HuH-7 (cell line): ENCODE measurements at regions not wholly inside any gene's neighbourhood (a gene's known extent, or its start where the extent isn't known, plus 50 kb on each side); places are given as distances from the start of the nearest gene placed in this dataset.

Source experiments
- DNase-seq: peaks from one replicate; pipeline ENCODE4 v3.0.0; 2011; ENCODE audit warnings: low spot score

DNA sequence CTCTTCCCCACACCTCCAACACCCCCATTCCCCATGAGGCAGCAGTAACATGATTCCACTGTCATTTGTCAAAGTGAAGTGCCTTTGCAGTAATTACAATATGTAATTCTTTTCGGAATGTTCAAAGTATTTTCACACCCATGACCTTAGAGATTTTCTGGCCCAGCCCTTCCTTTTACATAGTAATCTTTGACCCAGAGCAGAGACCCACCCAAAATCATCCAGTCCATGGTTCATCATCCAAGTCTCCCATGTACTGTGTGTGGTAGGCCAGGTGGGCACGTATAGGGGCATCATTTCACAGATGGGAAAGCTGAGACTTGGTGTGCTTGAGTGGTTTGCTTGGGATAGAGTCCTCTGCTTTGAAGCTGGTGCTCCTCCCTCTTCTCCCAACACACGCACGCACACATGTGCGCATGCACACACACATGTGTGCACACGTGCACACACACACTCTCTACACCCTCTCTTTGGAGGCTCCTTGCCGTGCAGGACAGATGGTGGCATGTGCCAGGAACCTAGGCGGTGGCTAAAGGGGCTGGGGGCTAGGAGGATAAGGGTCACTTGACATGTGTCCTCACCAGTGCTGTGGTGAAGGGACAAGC is 284.7 kb upstream of the ROPN1 start:
- no peak for DNase-seq

DNA sequence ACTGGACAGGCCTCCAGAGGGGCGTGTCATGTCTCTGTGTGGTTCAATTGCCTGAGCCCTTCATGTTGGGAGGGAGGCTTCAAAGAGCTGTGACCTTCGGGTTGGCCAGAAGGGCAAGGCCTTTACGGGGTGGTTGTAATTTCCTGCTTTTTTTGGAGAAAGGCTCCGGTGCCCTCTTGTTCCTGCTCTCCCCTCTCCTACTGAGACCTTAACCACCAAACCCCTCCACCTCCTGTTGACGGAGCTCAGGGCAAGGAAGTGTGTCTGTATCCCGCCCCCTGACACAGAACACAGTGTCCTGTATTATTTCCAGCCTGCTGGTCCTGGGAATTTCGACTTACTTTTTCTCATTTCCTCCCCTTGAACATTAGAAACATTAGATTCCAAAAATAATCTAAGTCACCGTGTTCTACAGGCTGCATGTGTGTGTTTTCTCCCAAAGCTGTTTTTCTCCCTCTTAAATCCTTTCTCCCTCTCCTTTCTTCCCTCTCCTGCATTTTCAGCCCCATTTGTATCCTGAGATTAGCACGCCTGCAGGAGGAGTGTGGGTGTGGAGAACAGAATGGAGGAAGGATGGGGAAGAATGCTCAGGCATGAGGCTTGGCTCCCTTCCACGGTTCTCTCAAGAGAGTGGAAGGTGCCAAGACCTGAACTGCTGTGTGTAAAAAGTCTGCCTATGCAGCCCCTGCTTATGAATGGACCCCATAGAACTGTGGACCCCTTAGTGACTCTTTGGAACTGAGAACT is 285.4 kb upstream of the ROPN1 start:
- DNase-seq: no peak

DNA sequence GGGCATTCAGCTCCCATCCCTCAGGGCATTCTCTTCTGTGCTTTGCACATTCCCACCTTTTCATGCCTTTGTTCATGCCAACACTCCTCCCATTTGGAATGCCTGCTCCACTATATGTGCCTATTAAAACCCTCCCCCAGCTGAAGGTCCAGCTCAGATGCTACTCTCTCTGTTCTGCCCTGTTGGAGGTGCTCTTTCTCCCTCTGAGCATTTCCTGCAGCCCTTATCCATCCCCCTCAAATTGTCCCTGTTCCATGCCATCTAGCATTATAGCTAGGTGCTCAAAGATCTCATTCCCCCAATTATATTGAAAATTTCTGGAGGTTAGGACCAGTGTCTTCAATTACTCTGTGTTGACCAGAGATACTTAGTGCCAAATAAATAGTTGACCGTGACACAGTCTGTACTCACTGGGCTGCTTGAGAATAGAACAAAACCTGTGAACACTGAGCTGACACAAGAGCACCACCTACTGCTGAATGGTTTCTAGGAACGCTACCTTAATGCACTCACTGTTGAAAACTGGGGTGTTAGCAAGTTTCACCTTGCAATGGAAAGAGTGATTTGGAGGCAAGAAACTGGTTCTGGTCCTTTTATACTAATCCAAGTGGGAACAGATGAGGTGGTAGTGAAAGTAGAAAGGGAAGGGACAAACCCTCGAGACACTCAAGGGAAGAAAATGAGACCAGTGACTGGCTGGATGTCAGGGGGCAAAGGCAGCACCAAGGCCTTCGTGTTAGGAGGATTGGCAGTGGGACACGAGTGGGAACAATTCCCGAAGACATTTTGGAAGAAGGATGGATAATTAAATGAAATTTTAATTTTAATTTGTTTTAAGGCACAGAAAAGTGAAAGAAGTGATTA is 289.8 kb upstream of the ROPN1 start:
- peak; percentile 54 for DNase-seq

DNA sequence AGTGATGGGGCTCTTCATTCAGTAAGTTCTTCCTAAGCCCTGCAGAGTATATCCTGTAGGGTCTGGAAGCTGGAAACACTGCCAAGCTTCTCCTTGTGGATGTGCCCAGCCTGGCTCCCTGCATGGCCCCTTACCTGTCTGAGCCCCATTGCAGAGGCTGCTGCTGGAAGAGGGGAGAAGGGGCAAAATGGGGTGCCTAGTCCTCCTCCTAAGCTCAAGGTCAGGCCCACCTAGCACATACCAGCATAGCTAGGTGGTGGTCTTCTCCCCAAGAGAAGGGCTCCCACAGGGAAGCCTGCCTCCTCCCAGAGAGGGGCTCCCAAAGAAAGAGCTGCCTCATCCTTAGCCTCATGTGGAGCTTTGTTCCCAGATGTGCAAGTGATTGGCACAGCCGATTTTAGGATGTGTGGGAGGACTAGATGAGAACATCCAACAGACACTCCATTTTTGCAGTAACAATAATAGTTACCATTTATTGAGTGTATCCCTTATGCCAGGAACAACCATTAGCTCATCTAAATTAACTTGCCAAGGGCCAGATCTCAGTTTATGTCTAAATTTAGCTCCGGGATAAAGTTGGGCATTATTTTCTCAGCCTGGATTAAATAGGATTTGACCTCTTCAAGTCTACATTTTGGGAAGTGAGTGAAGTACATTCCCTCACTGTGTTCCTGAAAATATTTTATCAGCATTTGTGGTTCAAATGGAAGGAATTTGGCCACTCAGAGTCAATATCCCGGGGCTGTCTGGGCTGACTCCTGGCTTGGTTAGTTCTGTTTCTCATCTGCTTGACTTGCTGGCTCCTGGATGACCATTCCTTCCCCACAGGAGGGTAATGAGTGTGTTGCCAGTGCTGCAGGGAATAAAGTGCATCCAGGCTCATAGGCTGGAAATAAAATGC is 291.1 kb upstream of the ROPN1 start:
- DNase-seq: no peak

DNA sequence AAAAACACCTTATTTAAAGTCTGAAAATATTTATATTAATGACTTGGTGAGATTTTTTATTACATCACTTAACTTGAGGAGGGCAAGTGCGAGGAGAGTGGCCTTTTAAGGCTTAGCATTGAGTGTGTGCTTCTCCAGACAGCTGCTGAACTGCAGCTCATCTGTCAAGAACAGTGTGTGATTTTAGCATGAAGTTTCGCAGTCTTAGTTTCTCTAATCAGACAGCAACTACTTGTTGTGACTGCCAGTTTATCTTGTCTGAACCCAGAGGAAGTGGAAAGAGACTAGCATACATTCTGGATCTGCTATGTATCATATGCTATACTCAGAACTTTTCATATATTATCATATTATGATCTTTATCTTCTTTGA is 291.7 kb upstream of the ROPN1 start:
- DNase-seq: no peak

DNA sequence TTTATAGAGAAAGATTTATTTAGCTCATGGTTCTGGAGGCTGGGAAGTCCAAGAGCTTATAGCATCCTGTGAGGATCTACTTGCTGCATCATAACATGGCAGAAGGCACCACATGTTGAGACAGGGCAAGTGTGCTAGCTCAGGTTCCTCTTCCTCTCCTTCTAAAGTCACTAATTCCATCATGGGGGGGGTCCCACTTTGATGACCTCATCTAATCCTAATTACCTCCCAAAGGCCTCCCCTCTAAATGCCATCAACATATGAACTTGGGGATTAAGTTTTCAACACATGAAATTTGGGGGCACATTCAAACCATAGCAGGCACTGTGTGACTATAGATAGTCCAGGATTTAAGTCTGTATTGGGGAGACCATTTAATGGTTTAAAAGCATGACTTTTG is 297.1 kb upstream of the ROPN1 start:
- no peak for DNase-seq

DNA sequence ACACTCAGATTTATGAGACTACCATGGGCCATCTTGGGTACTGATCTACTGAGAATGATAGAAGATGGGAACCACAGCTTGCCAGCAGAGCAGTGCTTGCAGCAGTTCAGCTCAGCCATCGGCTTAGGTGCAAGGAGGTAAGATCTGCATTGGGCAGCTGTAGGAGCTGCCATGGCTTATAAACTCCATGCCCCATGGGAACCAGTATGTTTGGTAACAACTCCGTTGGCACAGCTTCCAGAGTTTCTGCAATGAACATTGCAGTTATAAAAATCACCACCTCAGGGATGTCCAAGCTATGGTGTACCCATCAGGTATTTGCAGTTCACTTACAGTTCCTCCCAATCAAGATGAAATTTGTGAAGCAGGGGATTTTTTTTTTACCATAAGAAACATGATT is 299.1 kb upstream of the ROPN1 start:
- DNase-seq: no peak

DNA sequence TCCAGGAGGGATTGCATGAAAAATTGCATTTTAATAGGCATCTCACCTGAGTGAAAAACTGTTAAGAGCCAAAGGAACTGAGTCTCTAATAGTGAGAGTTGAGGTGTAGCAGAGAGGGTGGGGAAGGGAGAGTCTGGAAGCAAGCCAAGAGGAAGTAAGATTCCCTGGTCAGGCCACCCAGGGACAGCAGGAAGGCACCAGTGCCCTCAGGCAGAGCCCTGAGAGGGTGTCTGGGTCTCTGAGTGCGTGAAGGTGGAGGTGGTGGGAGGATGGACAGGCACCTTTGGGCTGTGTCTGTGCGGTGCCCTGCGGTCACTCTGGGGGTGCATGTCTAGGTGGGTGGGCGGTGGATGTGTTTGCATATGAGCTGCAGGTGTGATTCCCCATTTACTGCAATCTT is 300.4 kb upstream of the ROPN1 start:
- DNase-seq: no peak

DNA sequence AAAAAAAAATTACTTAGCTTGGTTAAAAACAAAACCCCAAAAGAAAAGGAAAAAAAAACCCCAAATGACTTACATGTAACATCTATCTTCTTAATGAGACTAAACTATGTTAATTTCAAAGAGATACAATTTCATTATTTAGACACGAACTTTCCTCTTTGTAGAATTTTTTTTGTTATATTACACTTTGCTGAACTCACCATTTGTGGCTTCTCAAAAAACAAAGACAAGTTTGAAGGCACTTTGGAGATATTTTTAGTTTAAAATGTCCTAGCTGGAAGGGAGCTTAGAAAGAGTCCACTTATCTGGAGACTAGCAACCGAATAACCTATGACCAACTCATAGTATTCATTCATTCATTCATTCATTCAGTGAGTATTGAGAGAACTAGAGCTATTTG is 301.7 kb upstream of the ROPN1 start:
- DNase-seq: no peak

DNA sequence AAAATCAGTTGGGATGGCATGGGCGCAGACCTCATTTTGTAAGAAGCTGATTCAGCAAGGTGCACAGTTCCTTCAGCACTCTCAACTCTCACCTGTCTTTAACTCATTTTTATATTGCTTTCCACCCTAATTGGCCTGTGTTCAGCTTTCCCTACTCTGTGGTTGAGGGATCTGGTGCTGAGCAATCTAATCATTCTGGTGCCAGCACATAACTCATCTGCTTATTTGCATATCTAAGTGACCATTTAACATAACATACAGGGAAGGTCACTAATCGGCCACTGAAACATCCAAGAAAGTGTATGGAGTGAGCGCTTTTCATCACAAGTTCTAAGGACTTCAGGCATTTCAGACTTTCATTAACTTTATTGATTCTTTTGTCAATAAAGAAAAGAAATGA is 303.4 kb upstream of the ROPN1 start:
- DNase-seq: no peak

DNA sequence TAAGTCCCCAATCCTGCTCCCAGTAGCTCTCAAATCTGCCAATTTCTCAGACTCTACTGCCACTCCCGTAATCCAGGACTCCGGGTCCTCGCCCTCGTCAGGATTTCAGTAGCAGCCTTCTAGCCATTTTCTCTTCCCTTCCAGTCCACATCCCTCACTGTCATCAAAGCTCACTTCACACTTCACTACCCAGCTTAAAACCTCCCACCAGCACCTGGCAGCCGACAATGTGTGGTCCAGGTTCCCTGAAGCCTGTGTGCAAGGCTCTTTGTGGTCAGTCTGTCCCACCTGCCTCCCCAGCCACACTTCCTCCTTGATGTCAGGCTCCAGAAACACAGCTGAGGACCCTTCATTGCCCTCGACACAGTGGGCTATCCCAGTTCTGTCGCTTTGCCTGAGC is 304.5 kb upstream of the ROPN1 start:
- DNase-seq: no peak

DNA sequence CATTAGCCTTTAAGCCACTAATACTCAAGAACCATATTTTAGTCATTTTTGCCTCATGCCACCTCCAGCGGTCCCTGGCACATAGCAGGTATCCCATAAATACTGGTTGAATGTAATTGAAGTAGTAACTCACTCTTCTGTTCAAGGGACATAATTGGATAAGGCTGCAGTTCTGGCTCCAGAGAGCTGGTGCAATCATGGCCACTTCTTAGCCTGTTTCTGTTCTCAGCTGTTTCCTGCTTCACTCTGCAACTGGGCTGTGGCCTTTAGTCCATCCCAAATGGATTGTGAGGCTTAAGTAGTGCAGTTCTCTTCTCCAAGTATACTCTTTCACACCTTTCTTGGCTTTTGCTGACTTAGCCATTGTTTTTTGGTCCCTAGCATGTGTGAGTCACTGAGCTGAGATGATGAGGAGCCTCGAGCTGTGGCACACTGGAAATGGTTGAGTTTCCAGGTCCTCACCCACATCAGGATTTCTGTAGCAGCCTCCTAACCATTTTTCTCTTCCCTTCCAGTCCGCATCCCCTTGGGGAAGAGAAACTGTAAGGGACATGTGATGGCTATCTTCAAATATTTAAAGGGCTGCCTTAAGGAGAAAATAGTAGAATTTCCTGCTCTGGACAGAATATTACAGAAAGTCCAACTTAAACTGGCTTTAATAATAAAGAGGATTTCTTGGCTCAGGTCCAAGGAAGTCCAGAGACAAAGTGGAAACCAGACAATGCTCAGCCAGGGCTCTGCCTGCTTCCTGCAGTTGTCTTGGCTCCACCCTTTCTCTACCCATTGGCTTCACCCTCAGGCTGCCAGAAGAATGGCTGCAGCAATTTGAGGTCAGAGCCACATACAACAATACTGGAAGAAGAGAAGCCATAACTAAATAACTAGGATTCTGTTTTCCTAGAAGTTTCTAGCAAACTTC is 305.4 kb upstream of the ROPN1 start:
- DNase-seq: no peak

DNA sequence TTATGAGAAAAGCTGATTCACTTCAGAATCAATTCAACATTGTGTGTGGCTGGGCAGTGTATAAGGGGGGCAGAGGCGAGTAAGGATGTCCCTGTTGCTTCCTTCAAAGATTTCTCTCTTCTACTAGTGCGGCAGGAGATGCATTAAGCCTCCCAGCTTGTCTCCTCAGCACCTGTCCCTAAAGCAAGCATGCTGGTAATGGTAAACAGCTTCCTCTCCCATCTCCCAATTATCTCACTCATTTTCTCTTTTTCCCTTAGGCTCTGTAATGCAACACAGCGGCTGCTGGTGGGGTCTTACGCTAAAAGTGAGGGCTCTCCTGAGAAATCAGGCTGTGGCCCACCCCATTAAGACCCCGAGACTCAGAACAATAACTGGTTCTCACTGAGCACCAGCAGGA is 306.4 kb upstream of the ROPN1 start:
- no peak for DNase-seq

DNA sequence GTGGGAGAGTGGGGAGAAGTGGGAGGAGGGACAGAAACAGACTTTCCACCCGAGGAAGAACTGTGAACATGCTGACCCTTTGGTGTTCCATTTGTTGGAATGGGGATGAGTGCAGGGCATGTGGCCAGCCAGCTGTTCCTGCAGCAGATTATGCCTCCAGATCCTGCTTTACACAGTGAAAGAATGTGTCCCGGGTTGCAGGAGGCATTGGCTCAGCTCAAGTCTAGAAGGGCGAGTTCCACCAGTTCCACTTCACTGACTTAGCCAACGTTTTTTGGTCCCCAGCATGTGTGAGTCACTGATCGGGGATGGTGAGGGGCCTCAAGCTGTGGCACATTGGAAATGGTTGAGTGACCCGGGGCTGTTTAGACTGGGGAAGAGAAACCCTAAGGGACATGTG is 307.0 kb upstream of the ROPN1 start:
- DNase-seq: no peak

DNA sequence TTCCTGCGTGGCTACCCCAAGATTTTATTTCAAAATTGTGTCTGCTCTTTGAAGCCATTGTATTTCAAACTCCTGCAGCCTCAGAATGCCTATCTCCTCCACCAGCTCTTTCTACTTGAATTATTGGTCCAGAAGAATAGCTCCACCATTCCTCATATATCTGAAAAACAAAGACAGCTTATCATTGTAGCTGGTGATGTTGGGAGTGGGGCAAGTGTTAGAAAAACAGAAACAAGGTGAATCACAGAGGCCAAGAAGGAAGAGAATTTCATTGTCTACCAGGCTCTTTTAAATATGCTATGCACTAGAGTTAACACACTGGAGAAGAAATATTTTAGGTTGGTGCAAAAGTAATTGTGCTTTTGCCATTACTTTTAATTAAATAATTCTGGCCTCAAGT is 307.9 kb upstream of the ROPN1 start:
- DNase-seq: no peak

DNA sequence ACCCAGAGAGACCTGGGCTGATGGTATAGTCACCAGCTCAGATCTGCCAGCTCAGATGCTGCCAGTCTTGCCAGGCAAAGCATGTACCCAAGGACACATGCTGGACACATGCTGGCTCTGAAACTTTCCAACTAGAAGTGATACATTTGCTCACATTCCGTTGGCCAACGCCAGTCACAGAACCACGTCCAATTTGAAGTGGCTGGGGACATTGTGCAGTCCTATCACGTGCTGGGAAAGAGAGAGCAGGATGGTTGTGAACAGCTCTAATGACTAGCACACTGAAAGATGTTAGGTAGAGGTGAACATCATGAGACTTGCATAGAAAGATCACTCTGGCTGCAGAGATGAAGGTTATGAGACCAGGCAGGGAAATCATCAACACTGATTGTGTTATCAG is 308.5 kb upstream of the ROPN1 start:
- no peak for DNase-seq

DNA sequence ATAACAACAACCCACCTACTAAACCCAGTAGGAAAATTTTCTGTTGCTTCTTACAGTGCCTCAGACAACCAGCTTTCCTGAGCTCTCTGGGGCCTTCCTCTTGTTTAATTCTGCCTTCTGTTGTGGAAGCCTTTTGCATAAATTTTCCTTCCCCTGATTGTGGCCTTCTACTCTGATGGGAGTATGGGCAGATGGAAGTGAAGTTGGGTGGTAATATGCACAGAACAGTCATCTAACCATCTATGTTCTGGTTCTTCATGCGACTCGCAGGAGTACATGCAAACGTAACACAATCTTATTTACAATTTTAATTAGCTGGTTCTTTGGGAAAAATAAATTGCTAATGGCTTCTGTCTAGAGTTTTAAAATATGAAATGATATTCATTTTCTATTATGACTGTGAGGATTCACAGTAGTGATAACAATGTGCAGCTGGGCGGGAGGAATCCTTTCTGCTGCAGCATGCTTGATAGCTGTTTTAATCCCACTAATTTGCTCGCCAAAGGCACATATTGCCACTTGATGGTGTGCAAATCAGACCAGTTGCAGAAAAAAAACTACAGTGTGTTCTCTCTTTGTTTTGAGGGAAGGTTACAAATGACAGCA is 311.5 kb upstream of the ROPN1 start:
- DNase-seq: no peak

DNA sequence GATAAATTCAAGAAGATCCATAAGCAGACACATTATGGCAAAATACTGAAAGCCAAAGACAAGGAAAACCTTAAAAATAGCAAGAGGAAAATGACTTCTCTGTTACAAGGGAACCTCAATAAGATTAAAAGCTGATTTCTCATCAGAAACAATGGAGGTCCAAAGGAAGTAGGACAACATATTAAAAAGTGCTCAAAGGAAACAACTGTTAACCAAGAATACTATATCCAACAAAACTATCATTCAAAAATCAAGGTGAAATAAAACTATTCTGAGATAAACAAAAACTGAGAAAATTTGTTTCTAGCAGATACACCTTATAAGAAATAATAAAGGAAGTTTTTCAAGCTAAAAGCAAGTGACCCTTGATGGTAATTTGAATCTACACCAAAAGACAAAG is 314.7 kb upstream of the ROPN1 start:
- no peak for DNase-seq

DNA sequence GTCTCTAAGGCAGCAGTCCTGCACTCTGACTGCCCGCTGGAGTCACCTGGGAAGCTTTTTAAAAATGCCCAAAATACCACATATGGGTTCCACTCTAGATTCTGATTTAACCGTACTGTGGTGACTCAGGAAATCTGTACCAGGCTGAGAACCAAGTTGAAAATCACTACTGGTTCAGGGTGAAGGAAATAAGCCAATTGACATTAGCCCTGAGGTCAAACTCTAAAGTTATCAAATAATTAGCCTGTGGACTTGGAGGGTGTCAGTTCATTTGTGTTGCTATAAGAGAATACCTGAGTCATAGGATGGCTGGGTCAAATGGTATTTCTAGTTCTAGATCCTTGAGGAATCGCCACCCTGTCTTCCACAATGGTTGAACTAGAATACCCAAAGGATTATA is 321.7 kb upstream of the ROPN1 start:
- DNase-seq: no peak

DNA sequence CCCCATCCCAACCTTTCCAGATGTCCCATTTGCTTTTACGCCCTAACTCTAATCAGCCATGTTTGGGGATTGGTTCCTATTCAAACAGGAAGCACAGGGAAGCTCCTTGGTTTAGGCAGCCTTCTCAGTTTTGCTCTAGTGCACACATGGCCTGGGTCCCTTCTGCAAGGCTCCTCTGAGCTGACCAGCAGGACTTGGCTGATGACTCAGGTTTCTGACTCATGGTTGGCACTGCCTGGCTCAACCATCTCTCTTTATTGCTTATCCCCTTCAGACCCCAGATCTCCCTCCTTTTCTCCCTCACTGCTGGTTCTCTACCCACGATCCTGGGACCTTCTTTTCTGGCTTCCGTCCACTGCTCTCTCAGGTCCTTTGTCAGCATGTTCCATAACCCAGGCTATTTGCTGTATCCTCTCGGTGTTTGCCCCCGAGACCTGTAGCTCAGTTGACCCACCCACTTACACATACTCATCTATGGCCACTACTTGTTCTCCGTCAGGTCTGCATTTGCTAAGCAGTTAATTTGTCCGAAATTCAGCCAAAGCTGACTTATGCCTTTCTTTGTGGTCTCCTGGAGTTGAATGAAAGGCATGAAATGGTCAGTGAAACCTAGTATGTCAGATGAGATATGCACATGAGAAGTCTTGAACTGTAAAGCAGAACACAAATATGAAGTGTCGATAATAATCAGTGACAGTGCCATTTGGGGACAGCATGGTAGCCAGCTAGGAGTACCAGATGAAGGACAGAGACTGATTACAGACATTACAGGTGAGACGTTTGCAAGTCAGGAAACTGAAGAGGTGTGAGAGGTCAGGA is 323.5 kb upstream of the ROPN1 start:
- DNase-seq: no peak
